Endothelial cell of umbilical vein (primary cell): ENCODE measurements at regions not wholly inside any gene's neighbourhood (a gene's known extent, or its start where the extent isn't known, plus 50 kb on each side); places are given as distances from the start of the nearest gene placed in this dataset.

Experiments used
- BruUV-seq: library from RNA; stranded (reverse); fragments of 400-500 nt; replicated peaks from 2 replicates; lab custom pipeline; 2021; lab: Mats Ljungman, UMichigan
- CTCF ChIA-PET: fragments of 300-600, 350-600 bp; sonication (Branson Sonifier 250); formaldehyde crosslinking; loops from one replicate; lab custom pipeline; 2021; ENCODE audit warnings: antibody characterized with exemption, inconsistent platforms; lab: Charles Lee
- POLR2A ChIA-PET: fragments of 300-600, 350-600 bp; sonication (Branson Sonifier 250); formaldehyde crosslinking; loops from one replicate; lab custom pipeline; 2021; ENCODE audit warnings: antibody characterized with exemption, inconsistent platforms; lab: Charles Lee
- DNase-seq: peaks from one replicate; pipeline ENCODE4 v3.0.0-alpha.2; 2011; ENCODE audit warnings: low read depth, low spot score
- FAIRE-seq: peaks from 2 replicates; lab custom pipeline; 2011; peaks lifted over from hg19 to GRCh38; lab: Jason Lieb, UNC
- H2AFZ ChIP-seq: 2 replicates; pipeline ENCODE4 v1.6.0; 2012; ENCODE audit warnings: low read depth, low read length, control low read depth, inconsistent platforms
- H3K27ac ChIP-seq: 2 replicates; pipeline ENCODE4 v1.5.1; 2011; ENCODE audit warnings: low read depth, mild to moderate bottlenecking, control low read depth, low read length, moderate library complexity; ENCODE audit not compliant: insufficient read depth
- H3K27me3 ChIP-seq, 2 experiments: 2 replicates each; pipeline versions ENCODE4 v1.6.0 to v1.6.1; 2011; ENCODE audit warnings: low read length in 2 of 2, mixed read lengths in 1 of 2; ENCODE audit not compliant: control insufficient read depth in 2 of 2, insufficient read depth in 2 of 2
- H3K36me3 ChIP-seq, 2 experiments: 2 replicates in 1 of 2; 3 replicates in 1 of 2; pipeline ENCODE4 v1.5.1; 2011; ENCODE audit warnings: low read length in 2 of 2, mild to moderate bottlenecking in 1 of 2, moderate library complexity in 1 of 2; ENCODE audit not compliant: control insufficient read depth in 2 of 2, insufficient read depth in 2 of 2; ENCODE audit errors: extremely low read depth in 1 of 2
- H3K4me1 ChIP-seq: 3 replicates; pipeline ENCODE4 v1.5.1; 2011; ENCODE audit warnings: mild to moderate bottlenecking, low read length; ENCODE audit not compliant: control insufficient read depth, insufficient read depth; ENCODE audit errors: extremely low read depth
- H3K4me2 ChIP-seq: 2 replicates; pipeline ENCODE4 v1.6.1; 2011; ENCODE audit warnings: low read length, control low read depth, mixed read lengths; ENCODE audit not compliant: insufficient read depth
- H3K4me3 ChIP-seq, 3 experiments: fragments of 200-600 bp in 1 of 3; sonication (generic), shearing (Covaris generic) in 1 of 3; replicated peaks in 1 of 3; 2 replicates each; pipeline ENCODE4 v1.5.1; 2011 to 2016; ENCODE audit warnings: control low read depth in 3 of 3, low read length in 3 of 3, mild to moderate bottlenecking in 2 of 3, inconsistent platforms in 1 of 3, low read depth in 1 of 3, moderate library complexity in 1 of 3; ENCODE audit not compliant: insufficient read depth in 1 of 3
- H3K79me2 ChIP-seq: 2 replicates; pipeline ENCODE4 v1.6.0; 2012; ENCODE audit warnings: low read length, inconsistent platforms; ENCODE audit not compliant: control insufficient read depth, insufficient read depth
- H3K9ac ChIP-seq: replicated peaks from 2 replicates; pipeline ENCODE3; 2011; ENCODE audit warnings: low read length, control low read depth; ENCODE audit not compliant: insufficient read depth; ENCODE audit errors: extremely low read depth
- H3K9me1 ChIP-seq: replicated peaks from 3 replicates; pipeline ENCODE4 v1.6.0; 2011; ENCODE audit warnings: mild to moderate bottlenecking, low read length; ENCODE audit not compliant: control insufficient read depth, insufficient read depth; ENCODE audit errors: extremely low read depth
- H3K9me3 ChIP-seq: replicated peaks from 2 replicates; pipeline ENCODE4 v1.5.1; 2012; ENCODE audit warnings: low read length, inconsistent platforms; ENCODE audit not compliant: control insufficient read depth, insufficient read depth
- H4K20me1 ChIP-seq: replicated peaks from 2 replicates; pipeline ENCODE3; 2011; ENCODE audit warnings: mild to moderate bottlenecking, low read length; ENCODE audit not compliant: control insufficient read depth, insufficient read depth; ENCODE audit errors: extremely low read depth
- EZH2 ChIP-seq: IDR thresholded peaks from 2 replicates; pipeline ENCODE4 v1.6.1; 2012; ENCODE audit warnings: borderline replicate concordance, low read depth, mild to moderate bottlenecking, moderate library complexity, low read length, inconsistent platforms; ENCODE audit not compliant: severe bottlenecking
- FOS ChIP-seq: IDR thresholded peaks from 2 replicates; pipeline ENCODE4 v1.6.1; 2011; ENCODE audit warnings: mild to moderate bottlenecking, low read length, moderate library complexity, borderline replicate concordance; ENCODE audit not compliant: insufficient read depth
- GATA2 ChIP-seq: IDR thresholded peaks from 2 replicates; pipeline ENCODE4 v1.7.0; 2011; ENCODE audit warnings: low read depth, mild to moderate bottlenecking, moderate library complexity, mixed read lengths, low read length; ENCODE audit not compliant: insufficient read length, insufficient read depth
- JUN ChIP-seq: IDR thresholded peaks from 2 replicates; pipeline ENCODE4 v1.6.1; 2011; ENCODE audit warnings: borderline replicate concordance, low read depth; ENCODE audit not compliant: insufficient read length, insufficient read depth
- MYC ChIP-seq: IDR thresholded peaks from one replicate; pipeline ENCODE4 v1.6.1; 2011; ENCODE audit warnings: mild to moderate bottlenecking, low read depth, low read length
- POLR2AphosphoS5 ChIP-seq: IDR thresholded peaks from 2 replicates; pipeline ENCODE4 v1.6.1; 2012; ENCODE audit warnings: low read depth, mild to moderate bottlenecking, control low read depth, low read length, moderate library complexity; ENCODE audit not compliant: insufficient read depth
- dilution Hi-C: fragments of 300-500 bp; cut with MboI; formaldehyde crosslinking; loops from one replicate; pipeline ENCODE4 v1.15.0; 2019; ENCODE audit warnings: low sequenced_read_pairs; ENCODE audit not compliant: extremely low pct_ligation_motif_present
- intact Hi-C: fragments of 100-400 bp; cut with micrococcal nuclease; formaldehyde crosslinking; loops from one replicate; pipeline ENCODE4 v1.10.0; 2022
- TF ChIP-seq, protein P1 (sequence below): IDR thresholded peaks from 2 replicates; pipeline ENCODE4 v1.6.1; 2011; ENCODE audit not compliant: insufficient read depth, insufficient read length

DNA sequence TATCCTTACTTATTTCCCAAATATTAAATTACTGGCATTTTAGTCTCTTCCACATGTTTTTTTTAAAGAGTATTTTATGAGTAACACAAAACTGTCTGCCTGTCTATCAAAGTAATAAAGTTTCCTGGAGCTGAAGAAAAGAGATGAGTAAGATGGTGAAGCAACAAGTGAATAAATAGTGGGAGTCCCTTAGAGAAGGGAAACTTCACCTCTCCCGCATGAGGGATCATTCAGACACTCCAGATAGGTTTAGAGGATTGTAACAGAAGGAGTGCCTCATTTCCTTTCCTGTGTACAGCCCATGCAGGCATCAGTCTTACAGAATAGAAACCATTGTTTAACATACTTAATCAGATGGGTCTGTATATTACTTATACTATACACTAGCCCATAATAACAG lies 205.7 kb downstream of the USP25 start:
- H3K27ac ChIP-seq = no peak overlapping the region
- H3K4me3 ChIP-seq = no peak overlapping the region
- CTCF ChIA-PET = interaction anchor here (0.7 kb wide), 1 partner anchor 67 kb away, joined by 3 read pairs; no protein-coding TSS in a partner anchor
- intact Hi-C loops (no loop called here), dilution Hi-C loops (no loop called here)
- H3K36me3 ChIP-seq = no peaks in the 10 kb centered on the region
- no peaks in the 10 kb centered on the region for H3K9me1 ChIP-seq
- no peaks in the 10 kb centered on the region for H3K9me3 ChIP-seq
- H3K9ac ChIP-seq = no peak overlapping the region
- TF ChIP-seq POLR2AphosphoS5 = no peak
- no peak for TF ChIP-seq GATA2
- TF ChIP-seq EZH2 = no peak
- TF ChIP-seq FOS = no peak
- TF ChIP-seq MYC = no peak
- TF ChIP-seq, protein P1, sequence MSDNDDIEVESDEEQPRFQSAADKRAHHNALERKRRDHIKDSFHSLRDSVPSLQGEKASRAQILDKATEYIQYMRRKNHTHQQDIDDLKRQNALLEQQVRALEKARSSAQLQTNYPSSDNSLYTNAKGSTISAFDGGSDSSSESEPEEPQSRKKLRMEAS = no peak
- no peak overlapping the region for H2AFZ ChIP-seq
- H4K20me1 ChIP-seq = no peaks in the 10 kb centered on the region
- FAIRE-seq = no peak
- peak; percentile 6 for DNase-seq
- no peak overlapping the region for H3K4me2 ChIP-seq
- no peaks in the 10 kb centered on the region for H3K79me2 ChIP-seq
- no TSS peak for BruUV-seq
- no peaks in the 10 kb centered on the region for H3K27me3 ChIP-seq
- H3K4me1 ChIP-seq = no peaks in the 10 kb centered on the region
- POLR2A ChIA-PET = no interaction called here

DNA sequence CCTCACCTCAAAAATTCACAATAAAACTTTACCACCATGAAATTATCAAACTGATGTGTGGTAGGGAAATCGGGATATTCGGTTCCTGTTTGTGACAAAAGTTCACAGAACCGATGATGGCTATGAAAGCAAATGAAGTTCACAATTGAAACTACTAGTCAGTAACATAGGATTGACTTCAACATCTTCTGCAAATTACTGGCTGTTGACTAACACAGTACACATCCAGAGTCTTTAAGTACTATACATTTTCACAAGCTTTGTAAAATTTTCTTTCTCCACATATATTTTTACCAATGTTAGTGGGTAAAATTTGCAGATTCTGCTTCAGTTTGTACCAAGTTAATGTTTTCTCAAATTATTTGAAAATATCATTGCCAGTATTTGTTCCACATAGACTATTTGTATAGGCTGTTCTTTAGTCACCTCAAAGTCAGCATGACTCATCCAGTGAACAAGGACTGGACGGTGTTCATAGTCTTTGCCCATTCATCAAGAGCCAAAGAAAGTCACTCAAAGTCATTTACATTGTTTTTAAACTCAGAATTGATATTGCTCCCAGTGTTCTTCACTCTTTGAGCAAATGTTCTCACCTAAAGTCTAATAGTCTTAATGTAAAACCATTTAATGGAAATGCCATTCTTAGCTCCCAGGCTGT lies 213.4 kb downstream of the USP25 start:
- Histone ChIP-seq H3K79me2 (no peaks in the 10 kb centered on the region), H3K36me3 (no peaks in the 10 kb centered on the region), H3K9me3 (no peaks in the 10 kb centered on the region), H3K4me1 (no peaks in the 10 kb centered on the region), H2AFZ (no peak overlapping the region), H3K9me1 (no peaks in the 10 kb centered on the region), H4K20me1 (no peaks in the 10 kb centered on the region), H3K27ac (no peak overlapping the region), H3K4me3 (no peak overlapping the region), H3K4me2 (no peak overlapping the region), H3K27me3 (no peaks in the 10 kb centered on the region), H3K9ac (no peak overlapping the region)
- ChIA-PET CTCF (no interaction called here), POLR2A (no interaction called here)
- dilution Hi-C loops (no loop called here), intact Hi-C loops (no loop called here)
- TF ChIP-seq EZH2 (no peak), JUN (peak; percentile 49), FOS (peak; percentile 83)
- BruUV-seq = no TSS peak
- peak; percentile 49 for DNase-seq
- FAIRE-seq = no peak
